IPS-20b (cell line): ENCODE measurements at regions not wholly inside any gene's neighbourhood (a gene's known extent, or its start where the extent isn't known, plus 50 kb on each side); places are given as distances from the start of the nearest gene placed in this dataset.

Experiments
- H3K27ac ChIP-seq: one replicate; pipeline ENCODE4 v1.5.1; 2013; ENCODE audit warnings: low read length
- H3K27me3 ChIP-seq: 2 replicates; pipeline ENCODE4 v1.6.1; 2013; ENCODE audit warnings: mild to moderate bottlenecking, low read length, inconsistent platforms; ENCODE audit not compliant: insufficient read depth
- H3K36me3 ChIP-seq: 2 replicates; pipeline ENCODE4 v1.6.1; 2013; ENCODE audit warnings: low read depth, mild to moderate bottlenecking, inconsistent platforms, low read length, moderate library complexity; ENCODE audit not compliant: insufficient read depth
- H3K4me1 ChIP-seq: 2 replicates; pipeline ENCODE4 v1.6.1; 2013; ENCODE audit warnings: mild to moderate bottlenecking, control low read depth, inconsistent platforms, low read length, moderate library complexity; ENCODE audit not compliant: insufficient read depth
- H3K4me3 ChIP-seq: 2 replicates; pipeline ENCODE4 v1.5.1; 2013; ENCODE audit warnings: mild to moderate bottlenecking, low read length, inconsistent platforms
- H3K9ac ChIP-seq: 2 replicates; pipeline ENCODE4 v1.6.1; 2013; ENCODE audit warnings: low read depth, mild to moderate bottlenecking, inconsistent platforms, low read length, moderate library complexity
- H3K9me3 ChIP-seq: 2 replicates; pipeline ENCODE4 v1.6.1; 2013; ENCODE audit warnings: mild to moderate bottlenecking, low read depth, low read length, inconsistent platforms; ENCODE audit not compliant: insufficient read depth

DNA sequence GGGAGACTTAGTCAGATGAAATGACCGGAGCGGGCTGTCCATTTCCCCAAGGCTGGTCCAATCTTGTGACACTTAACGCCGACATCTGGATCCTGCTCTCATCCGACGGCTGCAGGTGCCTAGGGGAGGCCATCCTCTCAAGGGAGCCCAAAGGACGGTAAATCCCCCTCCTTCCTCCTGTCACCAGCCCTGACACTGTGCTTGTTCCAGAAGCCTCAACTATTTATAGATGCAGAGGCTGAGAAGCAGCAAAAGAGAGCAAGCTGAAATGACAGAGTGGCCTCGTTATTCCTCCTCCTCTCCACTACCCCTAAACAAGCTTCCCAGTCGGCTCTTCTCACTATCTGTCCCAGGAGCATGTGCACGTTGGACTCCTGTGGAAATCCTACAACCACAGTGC lies 533.7 kb downstream of the LIG4 start:
- H3K4me3 ChIP-seq, result no peak overlapping the region
- H3K36me3 ChIP-seq, result no peaks in the 10 kb centered on the region
- H3K9me3 ChIP-seq, result no peaks in the 10 kb centered on the region
- H3K9ac ChIP-seq, result no peak overlapping the region
- no peaks in the 10 kb centered on the region for H3K4me1 ChIP-seq
- H3K27me3 ChIP-seq, result no peaks in the 10 kb centered on the region
- H3K27ac ChIP-seq, result no peak overlapping the region

DNA sequence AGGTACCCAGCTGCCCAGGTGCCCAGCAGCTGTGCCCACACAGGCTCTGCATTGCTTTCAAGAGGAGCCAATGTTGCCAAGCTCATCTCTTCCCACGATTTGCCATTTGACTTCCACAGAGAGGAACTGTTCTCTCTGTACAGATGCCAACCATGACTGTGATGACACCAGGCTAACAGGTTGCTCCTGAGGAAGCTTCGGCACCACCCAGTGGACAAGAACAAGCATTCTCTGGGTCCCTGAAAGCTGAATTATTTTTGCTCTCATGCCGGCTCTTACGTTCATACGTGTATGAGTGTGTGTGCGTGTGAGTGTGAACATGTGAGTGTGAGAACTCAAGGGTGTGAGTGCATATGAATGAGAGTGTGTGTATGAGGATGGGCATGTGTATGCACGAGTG lies 535.2 kb downstream of the LIG4 start:
- no peak overlapping the region for H3K9ac ChIP-seq
- no peaks in the 10 kb centered on the region for H3K9me3 ChIP-seq
- H3K4me1 ChIP-seq, result no peaks in the 10 kb centered on the region; the same call in 1 of the 2 replicates
- H3K27me3 ChIP-seq, result no peaks in the 10 kb centered on the region
- no peaks in the 10 kb centered on the region for H3K36me3 ChIP-seq
- H3K4me3 ChIP-seq, result no peak overlapping the region
- no peak overlapping the region for H3K27ac ChIP-seq

DNA sequence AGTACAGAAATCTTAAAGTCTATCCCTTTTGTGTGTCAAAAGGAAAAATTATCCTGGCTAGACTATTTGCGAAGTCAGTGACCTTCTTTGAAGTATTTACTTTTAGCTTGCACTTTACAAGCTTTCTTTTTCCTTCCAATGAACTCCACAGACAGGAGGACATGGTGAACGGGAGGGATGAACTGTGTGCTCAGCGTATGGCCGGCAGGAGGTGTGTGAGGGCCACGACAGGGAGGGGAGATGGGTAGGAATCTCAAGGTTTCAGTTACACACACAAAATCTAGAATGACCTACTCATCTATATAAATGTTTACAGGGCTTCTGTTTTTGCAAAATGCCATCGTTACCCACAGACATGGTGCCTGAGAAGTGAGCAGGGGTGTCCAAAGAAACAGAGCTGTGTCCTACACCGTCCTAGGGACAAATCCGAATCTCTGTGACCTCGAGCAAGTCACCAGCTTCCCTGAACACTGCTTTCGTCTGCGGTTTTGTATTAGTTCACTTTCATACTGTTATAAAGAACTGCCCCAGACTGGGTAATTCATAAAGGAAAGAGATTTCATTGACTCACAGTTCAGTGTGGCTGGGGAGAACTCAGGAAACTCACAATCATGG lies 537.2 kb downstream of the LIG4 start:
- Histone ChIP-seq H3K4me3 (no peak overlapping the region), H3K4me1 (no peaks in the 10 kb centered on the region; the same call in 1 of the 2 replicates), H3K9ac (no peak overlapping the region), H3K9me3 (no peaks in the 10 kb centered on the region), H3K27me3 (no peaks in the 10 kb centered on the region), H3K36me3 (no peaks in the 10 kb centered on the region), H3K27ac (no peak overlapping the region)

DNA sequence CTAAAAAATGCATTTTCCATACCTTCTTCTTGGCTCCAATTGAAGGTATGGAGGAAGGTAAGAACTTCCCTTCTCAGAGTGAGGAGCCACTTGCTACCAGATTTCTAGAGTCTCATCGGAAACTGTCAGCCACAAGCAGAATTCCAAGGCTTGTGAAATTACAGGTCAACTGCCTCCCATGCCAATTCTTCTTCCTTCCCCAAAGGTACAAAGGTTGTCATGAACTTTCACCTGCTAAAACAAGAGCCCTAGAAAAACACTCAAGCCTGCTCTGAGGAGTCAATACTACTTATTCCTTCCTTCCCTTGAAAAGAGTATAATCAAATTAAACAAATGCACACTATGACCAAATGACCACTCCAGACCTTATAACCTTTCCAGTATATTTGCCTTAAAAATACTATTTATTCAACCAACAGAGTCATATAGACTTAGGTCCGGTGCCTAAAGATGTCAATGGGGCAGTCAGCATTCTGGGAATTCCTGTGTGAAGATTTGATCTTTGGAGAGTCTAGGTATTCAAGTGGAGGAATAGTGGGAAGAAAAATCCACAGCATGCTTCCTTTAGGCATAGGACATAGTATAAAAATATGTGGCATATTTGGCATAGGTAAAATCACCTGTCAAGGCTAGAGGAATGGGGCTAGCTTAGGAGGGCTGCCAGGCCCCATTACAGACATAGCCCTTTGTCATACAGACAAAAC lies 539.3 kb downstream of the LIG4 start:
- Histone ChIP-seq H3K9ac (no peak overlapping the region), H3K27me3 (no peaks in the 10 kb centered on the region), H3K4me3 (no peak overlapping the region), H3K9me3 (no peaks in the 10 kb centered on the region), H3K4me1 (no peaks in the 10 kb centered on the region; the same call in 1 of the 2 replicates), H3K27ac (no peak overlapping the region), H3K36me3 (no peaks in the 10 kb centered on the region)

DNA sequence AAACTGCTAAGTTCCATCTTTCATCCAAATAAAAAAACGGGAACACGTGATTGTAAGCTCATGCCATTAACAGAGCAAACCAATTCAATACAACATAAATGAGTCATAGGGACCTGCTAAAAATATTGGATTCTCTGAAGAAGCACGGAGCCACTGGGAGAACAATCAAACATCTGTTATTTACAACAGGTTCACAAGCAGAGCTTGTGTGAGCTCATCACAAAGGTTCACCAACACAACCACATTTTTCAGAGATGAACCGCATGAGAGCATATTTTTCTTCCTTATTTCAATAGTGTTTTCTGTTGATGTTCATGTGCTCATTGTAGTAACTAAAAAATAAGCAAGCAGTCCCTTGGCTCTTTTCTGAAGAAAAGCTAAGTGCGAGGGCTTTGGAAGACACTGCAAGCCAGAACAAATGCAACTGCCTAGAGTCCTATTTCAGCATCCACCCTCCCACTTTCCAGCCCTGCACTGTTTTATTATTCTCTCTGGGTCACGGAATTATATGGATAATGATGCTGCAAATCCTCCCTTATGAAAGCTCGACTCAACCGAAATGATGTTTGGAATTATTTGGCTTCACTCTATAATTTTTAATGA lies 545.8 kb downstream of the LIG4 start:
- no peak overlapping the region for H3K9ac ChIP-seq
- no peaks in the 10 kb centered on the region for H3K27me3 ChIP-seq
- H3K27ac ChIP-seq, result no peak overlapping the region
- H3K36me3 ChIP-seq, result no peaks in the 10 kb centered on the region
- H3K9me3 ChIP-seq, result no peaks in the 10 kb centered on the region
- no peak overlapping the region for H3K4me3 ChIP-seq
- H3K4me1 ChIP-seq, result no peaks in the 10 kb centered on the region

DNA sequence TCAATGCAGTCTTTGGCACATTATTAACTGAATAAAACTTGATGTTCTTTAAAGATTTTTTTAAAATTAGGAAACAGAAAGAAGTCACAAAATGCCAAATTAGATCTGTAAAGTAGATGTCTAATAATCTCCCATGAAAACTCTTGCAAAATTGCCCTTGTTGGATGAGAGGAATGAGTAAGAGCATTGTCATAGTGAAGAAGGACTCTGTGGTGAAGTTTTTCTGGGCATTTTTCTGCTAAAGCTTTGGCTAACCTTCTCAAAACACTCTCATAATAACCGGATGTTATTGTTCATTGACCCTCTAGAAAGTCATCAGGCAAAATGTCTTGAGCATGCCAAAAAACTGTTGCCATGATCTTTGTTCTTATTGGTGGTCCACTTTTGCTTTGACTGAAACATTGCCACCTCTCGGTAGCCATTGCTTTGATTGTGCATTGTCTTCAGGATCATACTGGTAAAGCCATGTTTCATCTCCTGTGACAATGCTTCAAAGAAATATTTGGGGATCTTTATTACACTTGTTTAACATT lies 549.3 kb downstream of the LIG4 start:
- H3K9ac ChIP-seq, result no peak overlapping the region
- no peak overlapping the region for H3K4me3 ChIP-seq

DNA sequence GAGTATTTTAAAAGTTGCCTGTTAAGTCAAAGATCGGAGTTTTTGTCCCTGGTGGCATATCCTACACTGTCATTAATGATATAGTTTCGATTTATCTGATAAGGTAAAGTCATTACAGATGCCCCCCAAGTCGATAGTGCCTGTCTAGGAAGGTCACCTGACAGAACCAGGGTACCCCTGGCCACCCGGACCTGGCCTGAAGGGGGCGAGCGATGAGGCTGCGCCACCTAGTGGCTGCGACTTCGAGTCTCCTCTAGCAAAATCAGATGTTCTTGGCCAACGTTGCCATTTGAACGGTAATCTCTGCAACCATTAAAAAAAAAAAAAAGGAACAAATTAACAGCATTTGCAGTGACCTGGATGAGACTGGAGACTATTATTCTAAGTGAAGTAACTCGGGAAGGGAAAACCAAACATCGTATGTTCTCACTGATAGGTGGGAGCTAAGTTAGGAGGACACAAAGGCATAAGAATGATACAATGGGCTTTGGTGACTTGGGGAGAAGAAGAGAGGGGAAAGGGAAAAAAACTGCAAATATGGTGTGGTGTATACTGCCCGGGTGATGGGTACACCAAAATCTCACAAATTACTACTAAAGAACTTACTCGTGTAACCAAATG lies 565.1 kb downstream of the LIG4 start:
- Histone ChIP-seq H3K27ac (no peak overlapping the region), H3K27me3 (no peaks in the 10 kb centered on the region), H3K36me3 (no peaks in the 10 kb centered on the region), H3K9ac (no peak overlapping the region), H3K9me3 (no peaks in the 10 kb centered on the region), H3K4me1 (no peaks in the 10 kb centered on the region), H3K4me3 (no peak overlapping the region)

More for the DNA sequence above, 549.3 kb downstream of the LIG4 start:
- Histone ChIP-seq H3K27ac (no peak overlapping the region), H3K9me3 (no peaks in the 10 kb centered on the region), H3K27me3 (no peaks in the 10 kb centered on the region), H3K36me3 (no peaks in the 10 kb centered on the region), H3K4me1 (no peaks in the 10 kb centered on the region)

DNA sequence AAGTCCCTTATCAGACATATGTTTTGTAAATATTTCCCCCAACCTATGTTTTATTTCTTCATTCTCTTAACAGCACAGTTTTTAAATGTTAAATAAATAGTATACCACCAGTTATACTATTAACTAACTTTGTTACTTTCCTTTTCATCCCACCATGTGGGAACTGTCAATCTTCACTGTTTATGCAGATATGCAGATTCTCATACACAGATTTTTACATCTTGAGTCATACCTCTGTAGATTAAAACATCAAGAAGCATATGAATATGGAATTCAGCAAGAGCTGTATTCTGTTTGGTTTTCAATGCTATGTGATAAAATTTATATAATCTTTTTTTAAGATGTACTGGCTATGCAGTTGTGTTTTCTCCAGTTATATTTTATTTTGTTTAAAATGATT lies 566.3 kb downstream of the LIG4 start:
- Histone ChIP-seq H3K4me1 (no peaks in the 10 kb centered on the region), H3K27ac (no peak overlapping the region), H3K36me3 (no peaks in the 10 kb centered on the region), H3K4me3 (no peak overlapping the region), H3K9ac (no peak overlapping the region), H3K27me3 (no peaks in the 10 kb centered on the region), H3K9me3 (no peaks in the 10 kb centered on the region)

DNA sequence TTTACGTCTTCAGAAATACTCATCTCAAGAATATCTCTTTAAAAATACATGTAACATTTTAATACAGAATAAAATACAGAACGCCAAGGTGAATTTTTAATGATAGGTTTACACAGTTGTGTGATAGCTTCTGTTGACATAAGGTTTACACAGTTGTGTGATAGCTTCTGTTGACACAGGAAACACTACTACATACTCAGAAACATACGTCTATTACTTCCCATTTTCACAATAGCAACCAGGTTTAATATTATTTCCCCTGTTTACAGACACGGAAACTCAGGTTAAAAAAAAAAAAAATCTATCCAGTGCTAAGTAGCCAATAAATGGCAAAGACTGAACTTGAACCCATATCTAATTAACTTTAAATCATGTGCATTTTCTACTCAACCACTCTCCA lies 571.2 kb downstream of the LIG4 start:
- Histone ChIP-seq H3K9ac (no peak overlapping the region), H3K4me1 (no peaks in the 10 kb centered on the region), H3K4me3 (no peak overlapping the region), H3K9me3 (no peaks in the 10 kb centered on the region), H3K27me3 (no peaks in the 10 kb centered on the region), H3K36me3 (no peaks in the 10 kb centered on the region), H3K27ac (no peak overlapping the region)

DNA sequence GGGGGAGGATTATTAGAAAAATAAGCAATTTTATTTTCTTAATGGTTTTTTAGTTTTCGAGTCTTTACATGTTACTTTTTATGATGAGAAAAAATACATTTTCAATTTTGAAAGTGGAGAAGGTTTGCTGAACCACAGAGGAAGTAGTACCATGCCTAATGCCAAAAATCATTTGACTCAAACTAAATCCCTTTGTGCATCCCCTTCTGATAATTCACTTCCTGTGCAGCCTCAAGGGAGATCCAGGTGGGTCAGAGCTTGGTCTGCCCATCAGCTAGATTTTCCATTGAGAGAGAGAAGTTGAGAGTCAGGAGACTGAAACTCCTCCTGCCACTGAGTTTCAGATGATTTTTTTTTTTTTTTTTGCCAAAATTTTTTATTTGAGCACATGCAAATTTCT lies 571.7 kb downstream of the LIG4 start:
- no peaks in the 10 kb centered on the region for H3K4me1 ChIP-seq
- no peak overlapping the region for H3K9ac ChIP-seq
- H3K27ac ChIP-seq, result no peak overlapping the region
- H3K9me3 ChIP-seq, result no peaks in the 10 kb centered on the region
- H3K36me3 ChIP-seq, result no peaks in the 10 kb centered on the region
- no peaks in the 10 kb centered on the region for H3K27me3 ChIP-seq
- H3K4me3 ChIP-seq, result no peak overlapping the region

DNA sequence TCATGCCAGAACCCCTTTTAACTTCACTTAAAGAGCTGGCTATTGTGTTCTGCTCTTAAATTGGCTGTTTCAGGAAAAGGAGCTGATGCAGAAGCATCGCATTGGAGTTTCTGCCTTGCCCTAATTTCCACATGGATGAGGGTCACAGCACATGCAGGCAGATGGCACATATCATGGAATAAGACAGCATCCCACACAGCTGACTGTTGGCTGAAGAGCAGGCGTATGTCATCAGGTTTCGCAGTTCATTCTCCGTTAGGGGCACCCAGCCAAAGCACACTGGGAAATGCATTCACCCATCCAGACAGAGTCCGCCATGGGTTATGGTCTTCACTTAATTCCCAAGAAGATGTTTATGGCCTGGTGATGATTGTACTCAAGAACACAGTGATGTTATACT lies 572.5 kb downstream of the LIG4 start:
- Histone ChIP-seq H3K9me3 (no peaks in the 10 kb centered on the region), H3K27me3 (no peaks in the 10 kb centered on the region)

More for the DNA sequence above, 572.5 kb downstream of the LIG4 start:
- no peak overlapping the region for H3K27ac ChIP-seq
- no peak overlapping the region for H3K9ac ChIP-seq
- H3K4me3 ChIP-seq, result no peak overlapping the region
- no peaks in the 10 kb centered on the region for H3K36me3 ChIP-seq
- no peaks in the 10 kb centered on the region for H3K4me1 ChIP-seq
